ENCODE measurements at regions not wholly inside any gene's neighbourhood (a gene's known extent, or its start where the extent isn't known, plus 50 kb on each side); places are given as distances from the start of the nearest gene placed in this dataset.
A peak's percentile ranks its signal among the peaks of the same experiment; 100 is the strongest.
"Not testable (repeated sequence)": the region's sequence is repeated elsewhere in the genome, so short reads cannot be mapped to it uniquely, and the experiment has no call there.

- no peak for DNase-seq
Measured at GRCh38 chr7:116384936-116385635, 114.5 kb upstream of the CAV2 start.

GRCh38 chr7:116386674-116387073 is 112.9 kb upstream of the CAV2 start:
- DNase-seq, result no peak

GRCh38 chr7:116390363-116390762 is 109.2 kb upstream of the CAV2 start:
- DNase-seq, result no peak

GRCh38 chr7:116392806-116393205 is 106.7 kb upstream of the CAV2 start:
- DNase-seq, result no peak

GRCh38 chr7:116393654-116394053 is 105.9 kb upstream of the CAV2 start:
- no peak for DNase-seq

- DNase-seq, result no peak
Measured at GRCh38 chr7:116394106-116394505, 105.4 kb upstream of the CAV2 start.

GRCh38 chr7:116395141-116395791 is 104.3 kb upstream of the CAV2 start:
- DNase-seq, result peak; percentile 11

- no peak for DNase-seq
Measured at GRCh38 chr7:116398672-116399071, 100.9 kb upstream of the CAV2 start.

- DNase-seq, result no peak
Measured at GRCh38 chr7:116399819-116400218, 99.7 kb upstream of the CAV2 start.

GRCh38 chr7:116400522-116400921 is 99.0 kb upstream of the CAV2 start:
- no peak for DNase-seq

- DNase-seq, result no peak
Measured at GRCh38 chr7:116401711-116402110, 97.8 kb upstream of the CAV2 start.

- DNase-seq, result no peak
Measured at GRCh38 chr7:116403265-116403664, 96.3 kb upstream of the CAV2 start.

- no peak for DNase-seq
Measured at GRCh38 chr7:116404389-116404788, 95.1 kb upstream of the CAV2 start.

- DNase-seq, result no peak
Measured at GRCh38 chr7:116405810-116406209, 93.7 kb upstream of the CAV2 start.

- DNase-seq, result no peak
Measured at GRCh38 chr7:116407165-116407564, 92.4 kb upstream of the CAV2 start.

- no peak for DNase-seq
Measured at GRCh38 chr7:116408166-116408565, 91.4 kb upstream of the CAV2 start.

- DNase-seq, result not testable (repeated sequence)
Measured at GRCh38 chr7:116408831-116409453, 90.6 kb upstream of the CAV2 start.

- not testable (repeated sequence) for DNase-seq
Measured at GRCh38 chr7:116410694-116411093, 88.8 kb upstream of the CAV2 start.

- no peak for DNase-seq
Measured at GRCh38 chr7:116417593-116418345, 81.8 kb upstream of the CAV2 start.

GRCh38 chr7:116418524-116418923 is 81.0 kb upstream of the CAV2 start:
- DNase-seq, result no peak

- DNase-seq, result no peak
Measured at GRCh38 chr7:116420003-116420402, 79.5 kb upstream of the CAV2 start.

- no peak for DNase-seq
Measured at GRCh38 chr7:116421298-116421697, 78.2 kb upstream of the CAV2 start.

- DNase-seq, result no peak
Measured at GRCh38 chr7:116422683-116423082, 76.9 kb upstream of the CAV2 start.

GRCh38 chr7:116423499-116423898 is 76.0 kb upstream of the CAV2 start:
- DNase-seq, result no peak

Data from NCI-H69 (cell line).